Suppressor macrophage (primary cell): ENCODE measurements at regions not wholly inside any gene's neighbourhood (a gene's known extent, or its start where the extent isn't known, plus 50 kb on each side); places are given as distances from the start of the nearest gene placed in this dataset.

ENCODE experiments used
- DNase-seq, 4 experiments: peaks; one replicate each; pipeline ENCODE4 v3.0.0-alpha.2; 2020 to 2022

DNA sequence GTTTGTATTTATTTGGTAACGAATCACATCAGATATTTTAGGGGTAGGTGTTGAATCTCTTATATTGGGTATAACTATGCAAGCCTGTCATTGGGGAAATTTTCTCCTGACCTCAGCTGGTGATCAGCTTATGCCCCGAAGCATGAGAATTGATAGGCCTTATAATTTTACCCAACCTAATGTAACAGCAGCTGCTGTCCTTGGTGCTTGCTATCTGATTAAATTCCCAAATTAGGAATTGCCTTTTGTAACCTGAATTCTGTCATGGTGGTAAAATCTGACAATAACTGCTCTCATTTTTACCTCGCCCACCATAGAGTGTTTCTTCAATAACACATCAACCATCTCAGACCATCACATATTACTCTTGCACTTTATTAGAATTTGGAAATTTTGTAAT is 1542.6 kb upstream of the PIK3C3 start:
- DNase-seq: no peak

DNA sequence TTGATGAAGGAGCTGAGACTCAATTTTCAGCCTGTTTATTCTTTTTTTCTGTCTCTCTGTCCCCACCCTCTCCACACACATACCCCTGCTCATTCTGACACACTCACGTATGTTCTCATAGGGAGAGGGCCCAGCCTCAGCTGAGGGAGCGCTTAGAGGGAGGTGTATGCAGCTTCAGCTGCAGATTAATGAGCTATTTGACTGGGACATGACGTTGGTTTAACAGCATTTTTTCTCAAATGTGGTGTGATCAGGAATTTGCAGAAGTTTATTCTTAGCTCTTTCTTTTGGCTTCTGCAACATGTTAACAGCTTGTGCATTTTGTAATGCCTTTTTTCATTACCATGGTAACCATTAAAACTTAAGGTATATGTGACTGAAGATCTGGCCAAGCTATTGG is 1547.1 kb upstream of the PIK3C3 start:
- DNase-seq: no peak

DNA sequence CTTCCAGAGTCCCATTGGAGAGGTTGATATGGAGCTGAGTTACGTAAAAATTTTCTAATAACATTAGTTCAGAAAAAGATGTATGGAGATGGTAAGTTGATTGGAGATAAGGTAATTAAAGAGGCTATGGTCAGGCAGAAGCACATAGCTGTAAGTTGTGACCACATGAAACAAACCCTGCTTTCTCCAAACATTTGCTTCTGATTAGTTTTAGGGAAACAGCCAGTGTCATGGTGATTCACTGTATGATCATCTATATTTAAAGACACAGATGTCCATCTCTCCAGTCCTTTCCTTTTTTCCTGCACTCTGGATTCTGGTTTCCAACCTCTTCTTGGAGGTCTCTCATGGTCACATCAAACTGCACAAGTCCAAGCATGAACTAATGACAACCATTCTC is 1550.8 kb upstream of the PIK3C3 start:
- DNase-seq: no peak

DNA sequence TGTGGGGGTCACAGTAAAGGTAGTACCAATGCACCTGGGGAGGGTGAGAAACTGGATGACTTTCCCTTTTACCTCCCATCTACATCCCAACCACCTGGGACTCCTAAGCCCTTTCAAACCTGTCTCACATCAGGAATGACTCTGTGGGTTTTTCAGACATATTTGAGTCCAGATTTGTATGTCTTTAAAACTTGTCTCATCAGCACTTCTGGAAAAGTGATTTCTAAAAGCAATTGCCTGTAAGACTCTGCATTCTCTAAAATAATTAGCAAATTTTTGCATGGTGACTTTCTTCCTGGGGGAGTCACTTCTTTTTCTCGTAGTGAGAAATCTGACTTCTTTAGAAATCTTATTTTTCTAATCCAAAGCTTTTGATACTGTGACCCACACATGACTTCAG is 1553.0 kb upstream of the PIK3C3 start:
- no peak for DNase-seq

DNA sequence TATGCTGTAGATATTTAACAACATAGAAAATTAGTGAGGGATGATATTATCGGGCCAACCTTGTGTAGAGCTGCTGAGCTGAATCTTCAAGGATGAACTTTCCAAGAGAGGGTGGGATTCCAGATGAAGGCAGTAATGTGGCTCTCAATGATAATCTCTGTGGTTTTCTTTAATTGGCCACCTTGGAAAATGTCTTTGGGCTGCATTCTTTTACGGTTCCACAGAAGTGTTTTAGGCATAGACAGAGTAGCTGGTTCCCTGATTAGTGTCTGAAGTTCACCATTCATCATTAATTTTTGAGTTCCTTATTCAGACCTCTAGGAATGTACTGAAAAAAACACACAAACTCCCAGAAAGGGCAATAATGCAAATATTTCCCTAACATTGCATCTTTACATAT is 1566.9 kb upstream of the PIK3C3 start:
- DNase-seq: no peak

DNA sequence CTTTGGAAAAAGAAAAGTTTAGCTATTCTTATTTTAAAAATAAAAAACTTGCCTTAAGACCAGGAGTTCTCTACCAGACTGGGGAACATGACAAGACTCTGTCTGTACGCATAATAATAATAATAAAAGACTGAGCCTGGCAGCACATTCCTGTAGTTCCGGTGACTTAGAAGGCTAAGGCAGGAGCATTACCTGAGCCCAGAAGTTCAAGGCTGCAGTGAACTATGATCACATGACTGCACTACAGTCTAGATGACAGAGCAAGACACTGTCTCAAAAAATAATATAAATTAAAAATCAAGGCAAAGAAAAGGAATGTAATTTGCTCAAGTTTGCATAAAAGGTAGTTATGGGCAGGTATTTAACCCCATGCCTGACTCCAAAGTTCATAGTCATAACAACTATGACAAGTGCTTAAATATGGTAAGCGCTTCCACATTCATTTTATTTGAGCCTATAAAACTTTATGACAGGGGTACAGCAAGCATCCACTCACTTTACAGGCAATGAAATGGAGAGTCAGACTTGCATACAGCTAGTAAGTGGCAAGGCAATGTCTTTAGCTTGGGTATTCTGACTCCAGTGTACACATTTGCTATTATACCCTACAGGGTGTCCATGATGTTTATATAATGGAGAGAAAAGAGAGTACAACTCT is 1567.8 kb upstream of the PIK3C3 start:
- DNase-seq: no peak

DNA sequence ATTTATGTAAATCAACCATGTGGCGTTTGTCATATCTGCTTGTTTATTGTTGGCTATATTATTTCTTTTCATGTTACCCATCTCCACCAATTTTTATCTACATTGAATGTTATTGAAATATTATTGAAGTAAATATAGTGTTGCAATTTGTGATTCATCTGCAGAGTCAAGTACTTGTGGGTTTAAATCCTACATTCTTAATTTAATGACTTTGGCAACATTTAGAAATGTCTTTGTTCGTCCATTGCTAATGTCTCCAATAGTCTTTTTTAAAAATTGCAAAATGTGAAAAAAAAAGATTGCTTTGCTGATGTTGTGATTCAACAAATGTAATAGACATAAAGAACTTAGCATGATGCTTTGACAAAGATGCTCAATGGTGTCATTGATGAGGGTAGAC is 1572.8 kb upstream of the PIK3C3 start:
- DNase-seq: no peak

DNA sequence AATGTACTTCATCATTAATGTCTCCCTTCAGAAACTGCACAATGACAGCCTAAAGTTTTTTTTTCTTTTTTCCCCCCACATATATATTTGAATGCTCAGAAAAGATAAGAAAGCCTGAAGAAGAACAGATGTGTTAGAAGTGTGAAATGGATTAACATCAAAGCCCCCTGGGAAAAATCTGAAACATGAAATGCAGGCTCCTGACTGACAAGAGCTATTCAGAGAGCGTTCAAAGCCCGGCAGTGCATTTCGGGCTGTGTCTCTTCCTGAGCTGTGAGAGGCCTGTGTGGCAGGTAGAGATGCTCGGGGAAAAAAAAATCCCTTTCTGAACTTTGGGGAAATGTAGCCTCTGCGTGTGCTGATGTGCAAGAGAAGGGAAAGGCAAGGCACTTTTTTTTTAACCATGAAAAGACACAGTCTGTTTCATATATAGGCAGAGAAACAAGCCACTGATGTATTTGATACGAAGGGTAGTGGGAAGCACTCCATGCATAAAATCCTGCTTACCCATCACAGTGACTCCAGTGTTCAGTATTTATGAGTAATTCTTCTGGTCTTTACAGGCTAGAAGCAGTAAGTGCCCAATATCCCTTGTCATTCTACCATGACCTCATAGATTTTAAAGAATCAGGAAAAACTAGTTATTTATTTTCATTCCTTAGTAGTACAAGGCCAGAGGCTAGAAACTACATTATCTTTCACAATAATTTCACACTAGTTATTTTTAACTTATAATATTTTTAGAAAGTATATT is 1574.2 kb upstream of the PIK3C3 start:
- no peak for DNase-seq

DNA sequence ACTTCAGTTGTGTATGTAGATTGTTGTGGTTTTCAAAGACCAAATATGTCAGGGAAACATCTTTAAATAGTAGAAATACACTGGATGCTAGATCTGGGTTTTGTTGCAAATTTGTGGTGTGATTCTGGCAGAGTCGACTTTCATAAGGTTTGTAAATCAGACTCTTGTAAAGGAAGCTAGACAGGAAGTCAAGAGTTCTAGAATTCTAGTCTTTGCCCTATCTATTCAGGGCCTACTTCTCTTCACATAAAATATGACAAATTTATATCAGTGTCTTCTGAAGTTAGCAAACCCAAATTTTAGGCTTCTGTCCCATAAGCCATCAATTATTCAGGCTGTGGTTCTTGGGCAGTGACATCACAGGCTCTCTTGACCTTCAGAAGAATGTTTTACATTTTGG is 1579.2 kb upstream of the PIK3C3 start:
- no peak for DNase-seq

DNA sequence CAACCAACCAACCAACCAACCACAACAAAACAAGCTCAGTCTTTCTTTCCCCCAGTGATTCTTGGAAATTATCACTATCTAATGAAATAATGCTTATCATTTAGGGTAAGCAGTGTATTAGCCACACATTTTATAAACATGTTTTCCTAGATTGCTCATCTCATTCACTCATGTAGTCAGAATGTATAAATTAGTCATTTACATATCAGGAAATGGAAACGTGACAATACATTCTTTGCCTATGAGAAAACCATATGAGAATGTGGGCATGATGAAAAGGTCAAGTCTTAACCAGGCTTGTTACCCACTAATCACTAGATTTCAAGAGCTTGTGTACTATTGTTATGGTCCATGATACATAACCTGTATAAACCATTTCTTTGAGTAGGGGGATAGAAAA is 1583.4 kb upstream of the PIK3C3 start:
- no peak for DNase-seq

DNA sequence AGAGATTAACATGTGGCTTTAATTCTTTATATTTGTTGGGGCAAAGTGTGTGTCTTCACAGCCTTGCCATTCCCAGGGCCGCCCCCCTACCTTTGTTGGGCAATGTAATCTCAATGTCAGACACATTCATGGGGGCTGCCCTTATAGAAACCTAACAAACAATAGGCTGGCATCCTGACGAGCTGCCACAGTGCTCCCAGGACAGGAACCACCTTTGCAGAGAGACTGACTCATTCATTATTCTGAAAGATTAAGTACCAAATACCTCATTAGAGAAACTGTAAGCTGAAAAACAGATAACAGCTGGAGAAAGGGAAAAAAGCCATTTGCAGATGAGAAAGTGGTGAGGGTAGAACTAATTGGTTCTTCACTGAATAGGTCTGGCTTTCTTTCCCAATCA is 1587.5 kb upstream of the PIK3C3 start:
- DNase-seq: no peak

DNA sequence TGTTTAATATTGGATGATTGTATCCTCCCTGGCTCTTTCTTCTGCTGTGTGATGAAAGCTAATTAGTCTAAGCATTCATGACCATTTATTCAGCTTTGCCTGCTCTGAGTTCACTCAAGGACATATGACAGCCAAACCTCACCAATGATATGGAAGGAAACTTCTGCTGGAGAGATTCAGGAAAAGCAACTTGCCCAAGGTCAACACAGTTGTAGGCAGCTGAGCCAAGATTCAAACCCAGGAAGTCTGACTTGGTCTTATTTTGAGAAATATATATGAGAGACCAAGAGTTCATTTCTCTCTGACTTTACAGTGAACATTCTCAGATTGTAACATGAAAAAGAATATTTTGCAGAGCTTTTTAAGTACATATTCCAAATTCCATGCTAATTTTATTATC is 1588.5 kb upstream of the PIK3C3 start:
- no peak for DNase-seq

DNA sequence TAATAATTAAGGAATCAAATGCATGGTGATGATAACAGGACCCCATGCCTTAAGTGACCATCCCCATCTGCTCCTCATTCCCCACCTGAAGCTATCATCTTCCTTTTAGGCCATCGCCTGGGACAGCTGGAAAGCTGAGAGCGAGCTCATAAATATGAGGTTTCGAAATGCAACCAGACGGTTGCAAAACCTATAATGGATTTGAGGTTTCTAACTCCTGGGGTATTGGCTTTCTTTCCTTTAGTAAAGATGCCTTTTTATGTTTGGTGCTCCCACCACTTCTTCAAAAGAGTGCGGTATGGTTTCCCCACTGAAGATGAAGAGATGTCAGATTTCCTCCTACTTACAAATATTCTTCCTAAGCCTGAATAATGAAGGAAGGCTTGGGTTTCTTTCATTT is 1589.5 kb upstream of the PIK3C3 start:
- DNase-seq: no peak

DNA sequence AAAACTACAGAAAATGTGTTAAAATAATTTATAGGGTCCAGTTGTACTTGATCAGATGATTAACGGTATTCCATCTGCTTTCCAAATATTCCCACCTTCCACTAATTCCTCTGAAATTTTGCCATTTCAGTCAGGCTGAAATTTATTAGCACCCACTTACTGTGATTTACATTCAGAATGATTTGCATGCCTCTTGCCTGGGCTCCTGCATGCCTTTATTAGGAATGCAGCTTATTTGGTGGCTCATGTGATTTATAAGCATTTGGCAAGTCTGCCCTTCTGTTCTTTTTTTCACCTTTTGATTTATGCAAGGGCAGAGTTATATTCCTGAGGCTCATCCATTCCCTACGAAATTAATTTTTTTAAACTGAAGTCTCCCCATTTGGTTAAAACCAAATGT is 1594.5 kb upstream of the PIK3C3 start:
- no peak for DNase-seq

DNA sequence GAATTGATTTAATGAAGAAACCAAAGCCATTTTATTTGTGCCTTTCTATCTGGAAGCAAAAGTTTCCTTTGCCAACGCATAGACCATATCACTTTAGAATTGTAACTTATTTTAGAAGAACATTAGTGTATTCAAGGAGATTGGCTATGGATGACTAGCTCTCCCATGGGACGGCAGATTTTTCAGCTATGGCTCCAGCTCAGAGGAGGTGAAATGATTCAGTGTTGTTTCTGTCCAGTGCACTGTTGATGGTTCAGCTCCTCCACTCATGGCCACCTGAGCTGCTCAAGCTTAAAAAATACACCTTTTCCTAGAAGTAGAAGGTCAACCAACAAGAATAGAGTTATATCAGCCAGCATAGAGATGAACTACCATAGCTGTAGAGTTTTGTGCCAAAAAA is 1597.5 kb upstream of the PIK3C3 start:
- no peak for DNase-seq

DNA sequence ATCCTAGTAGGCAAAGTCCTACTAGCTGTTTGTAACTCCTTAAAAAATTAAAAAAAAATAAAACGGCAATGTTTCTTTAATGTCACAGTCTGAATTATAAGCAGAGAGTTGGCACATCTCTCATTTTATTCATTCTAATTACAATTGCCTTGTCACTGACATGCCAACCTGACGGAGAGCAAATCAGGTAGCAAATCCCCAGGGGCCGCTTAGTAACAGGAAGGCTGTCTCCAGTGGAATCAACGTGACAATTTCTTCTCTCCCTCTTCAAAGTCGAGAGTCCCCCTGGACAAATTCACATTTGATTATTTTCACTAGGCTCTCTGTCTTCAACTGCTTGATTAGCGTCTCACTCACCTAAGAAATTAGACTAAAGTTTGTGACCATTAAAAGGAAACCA is 1598.9 kb upstream of the PIK3C3 start:
- no peak for DNase-seq

DNA sequence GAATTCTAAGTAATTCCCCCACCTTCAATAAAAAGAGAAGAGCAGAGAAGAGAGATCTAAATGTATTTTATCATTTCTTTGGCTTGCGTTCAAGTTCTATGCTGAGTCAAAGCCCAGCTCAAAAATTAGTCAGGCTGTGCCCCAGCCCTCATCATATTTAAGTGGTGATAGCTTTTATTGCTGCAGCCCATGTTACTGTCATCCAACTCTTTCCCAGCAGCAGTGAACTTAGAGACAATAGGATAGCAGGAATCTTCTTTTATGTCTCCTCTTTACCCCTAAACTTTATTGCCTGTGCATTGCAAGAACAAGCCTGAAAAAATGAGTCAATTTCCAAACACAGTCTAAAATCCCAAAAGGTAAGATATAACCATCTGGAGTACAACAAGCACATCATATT is 1599.3 kb upstream of the PIK3C3 start:
- no peak for DNase-seq

DNA sequence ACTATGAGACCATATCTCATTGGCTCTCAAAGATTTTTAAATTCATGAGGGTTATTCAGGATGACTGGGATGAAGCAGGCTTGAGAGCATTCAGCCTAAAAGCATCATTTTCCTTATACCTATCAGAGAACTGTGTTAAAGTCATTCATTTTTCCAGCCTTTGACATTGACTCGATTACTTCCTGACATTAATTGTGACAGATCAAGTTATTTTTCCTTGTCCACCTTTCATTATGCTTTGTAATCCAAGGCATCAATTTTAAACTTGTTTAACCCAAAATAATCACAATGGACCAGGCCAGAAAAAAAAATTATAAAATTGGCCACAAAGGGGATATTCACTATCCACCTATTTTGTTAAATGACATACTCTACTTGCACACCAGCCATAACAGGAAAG is 1606.8 kb upstream of the PIK3C3 start:
- no peak for DNase-seq

DNA sequence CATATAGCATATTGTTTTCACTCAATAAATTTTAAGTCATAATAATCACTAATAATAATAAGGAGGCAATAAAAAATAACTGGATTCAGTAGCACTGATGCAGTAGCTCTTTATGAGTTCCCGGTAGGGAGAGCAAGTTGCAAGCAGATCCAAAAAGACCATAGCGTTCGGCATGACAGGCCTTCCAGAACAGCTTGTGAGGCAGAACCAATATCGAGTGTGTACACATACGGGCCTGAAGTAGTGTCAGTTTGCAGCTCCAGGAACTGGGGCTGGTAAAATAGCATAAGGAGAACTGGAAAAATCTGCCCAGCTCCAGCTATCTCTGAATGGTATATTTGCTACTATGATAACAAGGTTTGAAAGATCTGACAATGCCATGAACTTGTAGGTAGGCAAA is 1607.8 kb upstream of the PIK3C3 start:
- no peak for DNase-seq

DNA sequence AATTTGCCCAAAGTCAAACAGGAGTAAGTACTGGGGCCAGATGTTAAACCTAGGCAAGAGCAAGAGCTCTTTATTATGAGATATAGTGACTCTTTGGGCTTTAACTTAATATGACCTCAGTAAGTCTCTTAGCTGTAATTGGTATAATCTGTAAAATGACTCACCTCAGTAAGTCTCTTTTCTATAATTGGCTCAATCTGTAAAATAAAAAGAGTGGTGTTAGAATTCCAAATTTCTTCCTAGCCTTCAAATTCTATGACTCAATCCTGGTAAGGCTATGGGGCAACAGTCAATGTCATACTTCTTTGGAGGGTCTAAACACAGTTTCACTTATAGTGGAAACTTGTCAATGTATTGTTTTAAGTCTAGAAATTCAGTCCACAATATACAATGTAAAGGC is 1608.9 kb upstream of the PIK3C3 start:
- no peak for DNase-seq

DNA sequence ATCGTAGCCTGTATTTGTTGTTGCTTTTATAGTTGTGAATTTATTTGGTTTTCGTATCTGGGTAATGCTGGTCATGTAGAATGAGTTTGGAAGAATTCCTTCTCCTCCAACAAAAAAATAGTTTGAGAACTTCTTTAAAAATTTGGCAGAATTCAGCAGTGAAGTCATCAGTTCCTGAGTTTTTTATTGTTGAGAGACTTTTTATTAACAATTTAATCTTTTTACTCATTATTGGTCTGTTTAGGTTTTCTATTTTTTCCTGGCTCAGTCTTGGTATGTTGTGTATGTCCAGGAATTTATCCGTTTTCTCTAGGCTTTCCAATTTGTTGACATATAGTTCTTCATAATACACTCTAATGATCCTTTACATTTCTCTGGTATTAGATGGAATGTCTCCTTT is 1613.3 kb upstream of the PIK3C3 start:
- no peak for DNase-seq

DNA sequence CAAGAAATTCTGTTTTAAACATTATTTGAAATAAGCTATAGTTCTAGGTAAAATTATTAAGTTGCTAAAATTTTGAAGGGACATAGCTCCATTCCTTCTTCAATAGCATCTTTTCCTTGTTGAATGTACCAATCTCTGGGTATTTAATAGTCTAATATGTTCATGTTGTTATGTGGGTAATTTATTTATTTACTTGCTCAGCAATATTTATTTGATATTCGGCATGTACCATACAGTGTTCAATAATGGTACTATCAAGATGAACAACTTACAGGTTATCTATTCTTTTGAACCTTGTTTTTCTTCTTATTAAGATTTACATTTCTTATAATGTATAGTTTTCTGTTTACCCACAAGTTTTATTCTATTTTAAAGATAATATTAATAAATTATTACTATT is 1616.8 kb upstream of the PIK3C3 start:
- no peak for DNase-seq

DNA sequence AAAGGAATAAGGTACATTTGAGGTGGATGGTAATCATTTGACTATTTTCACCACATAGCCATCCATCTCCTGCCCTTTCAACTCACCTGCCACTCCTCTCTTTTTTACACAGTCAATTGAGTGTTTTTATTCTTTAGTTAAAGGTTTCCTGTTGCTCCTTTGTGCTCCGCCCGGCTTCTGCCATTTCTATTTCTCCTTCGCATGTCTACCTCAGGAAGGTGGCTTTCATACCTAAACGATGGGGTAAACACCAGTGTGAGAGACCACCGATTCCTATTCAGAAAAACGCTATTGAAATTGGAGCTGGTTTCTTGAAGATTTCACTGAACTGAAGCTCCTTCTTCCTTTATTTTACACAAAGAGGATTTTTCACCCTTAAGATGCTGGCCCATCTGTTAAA is 1628.0 kb upstream of the PIK3C3 start:
- DNase-seq: no peak

DNA sequence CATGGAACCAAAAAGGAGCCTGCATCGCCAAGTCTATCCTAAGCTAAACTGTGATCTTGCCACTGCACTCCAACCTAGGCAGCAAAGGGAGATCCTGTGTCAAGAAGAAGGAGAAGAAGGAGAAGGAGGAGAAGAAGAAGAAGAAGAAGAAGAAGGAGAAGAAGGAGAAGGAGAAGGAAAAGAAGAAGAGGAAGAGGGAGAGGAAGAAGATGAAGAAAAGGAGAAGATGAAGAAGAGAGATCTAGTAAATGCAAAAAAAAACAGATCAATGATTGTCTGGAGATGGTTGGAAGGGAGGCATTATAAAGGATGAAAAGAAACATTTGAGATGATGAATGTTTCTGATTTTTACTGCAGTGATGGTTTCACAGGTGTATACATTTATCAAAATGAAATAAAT is 1629.0 kb upstream of the PIK3C3 start:
- no peak for DNase-seq

DNA sequence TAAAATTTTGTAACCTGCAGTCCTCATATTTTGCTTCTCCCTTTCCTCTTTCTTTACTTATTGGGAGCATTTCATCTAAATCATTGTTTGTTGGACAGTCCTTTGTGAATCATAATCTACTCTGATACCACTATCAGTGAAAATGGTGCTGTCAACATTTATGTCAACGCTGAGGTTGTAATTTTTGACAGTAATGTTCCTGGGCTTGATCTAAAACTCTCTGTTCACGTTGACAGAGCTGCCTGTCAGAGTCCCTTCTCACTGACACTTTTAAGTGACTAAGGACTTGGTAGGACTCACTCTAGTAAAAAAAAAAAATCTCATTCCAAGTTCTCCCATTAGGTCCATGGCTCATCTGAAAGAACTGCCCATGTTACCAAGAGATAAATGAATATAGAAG is 1640.8 kb upstream of the PIK3C3 start:
- DNase-seq: no peak
